A673 (cell line): ENCODE measurements at regions not wholly inside any gene's neighbourhood (a gene's known extent, or its start where the extent isn't known, plus 50 kb on each side); places are given as distances from the start of the nearest gene placed in this dataset.

ENCODE experiments used
- BruUV-seq: library from RNA; stranded (reverse); fragments of 400-500 nt; replicated peaks from 2 replicates; lab custom pipeline; 2021; lab: Mats Ljungman, UMichigan
- CTCF ChIA-PET: fragments of 300-600 bp; sonication (Branson Sonifier 250); formaldehyde crosslinking; loops from one replicate; lab custom pipeline; 2022; ENCODE audit warnings: antibody characterized with exemption; lab: Charles Lee
- POLR2A ChIA-PET: fragments of 300-600 bp; sonication (Branson Sonifier 250); formaldehyde crosslinking; loops from one replicate; lab custom pipeline; 2022; ENCODE audit warnings: antibody characterized with exemption; ENCODE audit not compliant: low non-redundant PET; lab: Charles Lee
- DNase-seq: peaks from one replicate; pipeline ENCODE4 v3.0.0-alpha.2; 2015; ENCODE audit warnings: low spot score
- H3K27ac ChIP-seq: fragments of 200-600 bp; sonication (generic); 2 replicates; pipeline ENCODE4 v1.5.1; 2016; ENCODE audit warnings: mixed run types, low read depth, mild to moderate bottlenecking, mixed read lengths, antibody characterized with exemption, low read length; ENCODE audit not compliant: poor library complexity, severe bottlenecking
- H3K27me3 ChIP-seq: fragments of 200-600 bp; sonication (generic); replicated peaks from 2 replicates; pipeline ENCODE4 v1.6.1; 2017; ENCODE audit warnings: mixed run types, low read depth, mild to moderate bottlenecking, mixed read lengths, antibody characterized with exemption, low read length; ENCODE audit not compliant: insufficient read depth, poor library complexity
- H3K36me3 ChIP-seq: fragments of 200-600 bp; sonication (generic); 2 replicates; pipeline ENCODE4 v1.6.1; 2016; ENCODE audit warnings: mixed run types, mild to moderate bottlenecking, mixed read lengths, antibody characterized with exemption, low read length; ENCODE audit not compliant: insufficient read depth, poor library complexity, severe bottlenecking
- H3K4me1 ChIP-seq: fragments of 200-600 bp; sonication (generic); 2 replicates; pipeline ENCODE4 v1.6.1; 2017; ENCODE audit warnings: mixed run types, mild to moderate bottlenecking, mixed read lengths, antibody characterized with exemption, low read length; ENCODE audit not compliant: insufficient read depth, poor library complexity, severe bottlenecking
- H3K4me3 ChIP-seq: fragments of 200-600 bp; sonication (generic); 2 replicates; pipeline ENCODE4 v1.5.1; 2016; ENCODE audit warnings: low read depth, mixed run types, mild to moderate bottlenecking, mixed read lengths, low read length; ENCODE audit not compliant: poor library complexity, severe bottlenecking
- H3K9me3 ChIP-seq: fragments of 200-600 bp; sonication (generic); 2 replicates; pipeline ENCODE4 v1.6.1; 2016; ENCODE audit warnings: mixed run types, low read depth, mild to moderate bottlenecking, mixed read lengths, antibody characterized with exemption, low read length; ENCODE audit not compliant: poor library complexity, severe bottlenecking
- EZH2 ChIP-seq: fragments of 200-600 bp; sonication (generic); IDR thresholded peaks from 2 replicates; pipeline ENCODE4 v1.6.1; 2017; ENCODE audit warnings: borderline replicate concordance, low read depth, mild to moderate bottlenecking, mixed read lengths, antibody characterized with exemption, low read length; ENCODE audit not compliant: poor library complexity, severe bottlenecking
- intact Hi-C: fragments of 100-400 bp; cut with micrococcal nuclease; formaldehyde crosslinking; loops from one replicate; pipeline ENCODE4 v1.10.0; 2022; ENCODE audit not compliant: unreplicated experiment
- TF ChIP-seq, protein P1 (sequence below): fragments of 300-800, 200-600 bp; sonication (generic); conservative IDR thresholded peaks from 2 replicates; pipeline ENCODE4 v1.5.1; 2017; ENCODE audit warnings: low read depth, mild to moderate bottlenecking, antibody characterized with exemption, low read length, moderate library complexity, mixed read lengths

DNA sequence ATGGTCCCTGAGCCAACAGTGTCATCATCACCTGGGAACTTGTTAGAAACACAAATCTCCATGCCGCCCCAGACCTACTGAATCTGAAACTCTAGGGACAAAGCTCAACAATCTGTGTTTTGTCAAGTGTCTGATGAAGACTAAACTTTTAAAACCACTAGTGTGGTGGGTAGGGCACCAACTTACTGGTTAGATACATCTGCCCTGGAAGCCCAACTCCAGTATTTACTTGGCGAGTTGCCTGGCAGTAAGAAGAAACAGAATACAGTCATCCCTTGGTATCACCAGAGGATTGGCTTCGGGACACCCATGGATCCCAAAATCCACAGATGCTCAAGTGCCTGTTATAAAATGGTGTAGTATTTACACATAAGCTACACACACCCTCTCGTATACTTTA lies 367.9 kb upstream of the DUSP10 start:
- Histone ChIP-seq H3K36me3 (no peaks in the 10 kb centered on the region), H3K4me3 (no peak overlapping the region), H3K27me3 (no peaks in the 10 kb centered on the region), H3K27ac (no peak overlapping the region), H3K9me3 (no peaks in the 10 kb centered on the region), H3K4me1 (no peaks in the 10 kb centered on the region)
- no TSS peak for BruUV-seq
- POLR2A ChIA-PET = no interaction called here
- DNase-seq = no peak
- CTCF ChIA-PET = no interaction called here
- TF ChIP-seq, protein P1, sequence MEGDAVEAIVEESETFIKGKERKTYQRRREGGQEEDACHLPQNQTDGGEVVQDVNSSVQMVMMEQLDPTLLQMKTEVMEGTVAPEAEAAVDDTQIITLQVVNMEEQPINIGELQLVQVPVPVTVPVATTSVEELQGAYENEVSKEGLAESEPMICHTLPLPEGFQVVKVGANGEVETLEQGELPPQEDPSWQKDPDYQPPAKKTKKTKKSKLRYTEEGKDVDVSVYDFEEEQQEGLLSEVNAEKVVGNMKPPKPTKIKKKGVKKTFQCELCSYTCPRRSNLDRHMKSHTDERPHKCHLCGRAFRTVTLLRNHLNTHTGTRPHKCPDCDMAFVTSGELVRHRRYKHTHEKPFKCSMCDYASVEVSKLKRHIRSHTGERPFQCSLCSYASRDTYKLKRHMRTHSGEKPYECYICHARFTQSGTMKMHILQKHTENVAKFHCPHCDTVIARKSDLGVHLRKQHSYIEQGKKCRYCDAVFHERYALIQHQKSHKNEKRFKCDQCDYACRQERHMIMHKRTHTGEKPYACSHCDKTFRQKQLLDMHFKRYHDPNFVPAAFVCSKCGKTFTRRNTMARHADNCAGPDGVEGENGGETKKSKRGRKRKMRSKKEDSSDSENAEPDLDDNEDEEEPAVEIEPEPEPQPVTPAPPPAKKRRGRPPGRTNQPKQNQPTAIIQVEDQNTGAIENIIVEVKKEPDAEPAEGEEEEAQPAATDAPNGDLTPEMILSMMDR = no peak
- no peak for TF ChIP-seq EZH2
- intact Hi-C loops = no loop called here

DNA sequence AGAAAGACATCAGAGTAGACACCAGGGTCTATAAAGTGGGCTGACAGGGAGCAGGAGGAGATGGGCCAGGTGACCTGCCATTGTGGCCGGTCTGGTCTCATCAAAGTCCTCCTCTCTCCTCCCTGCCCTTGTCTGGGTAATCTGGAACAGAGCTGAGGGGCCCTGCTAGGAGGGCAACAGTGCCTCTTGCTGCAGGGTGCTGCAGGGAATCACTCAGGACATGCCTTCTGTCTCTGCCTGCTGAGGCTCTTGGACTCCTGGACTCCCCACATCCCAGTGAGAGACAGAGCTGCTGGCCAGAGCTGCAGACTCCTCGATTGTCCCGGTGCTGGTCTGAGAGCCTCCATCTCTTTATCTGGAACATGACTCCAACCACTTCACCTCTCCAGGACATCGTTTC lies 366.1 kb upstream of the DUSP10 start:
- no peaks in the 10 kb centered on the region for H3K27me3 ChIP-seq

DNA sequence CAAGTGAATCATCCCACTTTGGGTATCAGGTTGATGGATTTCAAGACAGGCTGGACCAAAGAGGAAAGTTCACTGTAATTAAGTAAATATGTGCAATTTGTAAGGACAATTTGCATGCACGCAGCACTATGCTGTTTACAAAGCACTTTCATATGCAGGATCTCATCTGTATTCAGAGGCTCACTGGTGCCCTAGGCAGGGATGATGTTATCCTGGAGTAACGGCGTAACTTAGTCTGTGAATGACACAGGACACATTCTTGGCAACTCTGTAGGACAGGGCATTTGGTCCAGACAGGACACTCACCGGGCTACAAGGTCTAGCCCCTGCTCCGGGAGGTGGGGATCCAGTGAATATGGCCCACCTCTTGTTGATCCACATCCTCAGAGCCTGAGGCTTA lies 365.4 kb upstream of the DUSP10 start:
- no peak overlapping the region for H3K4me3 ChIP-seq
- ChIA-PET CTCF (no interaction called here), POLR2A (no interaction called here)
- H3K9me3 ChIP-seq = no peaks in the 10 kb centered on the region
- no peak overlapping the region for H3K27ac ChIP-seq
- BruUV-seq = no TSS peak
- intact Hi-C loops = no loop called here
- H3K4me1 ChIP-seq = no peaks in the 10 kb centered on the region
- DNase-seq = no peak
- no peak for TF ChIP-seq EZH2
- TF ChIP-seq, protein P1 = no peak
- H3K36me3 ChIP-seq = no peaks in the 10 kb centered on the region
- H3K27me3 ChIP-seq = no peaks in the 10 kb centered on the region

More for the DNA sequence above, 366.1 kb upstream of the DUSP10 start:
- BruUV-seq = no TSS peak
- H3K36me3 ChIP-seq = no peaks in the 10 kb centered on the region
- no peaks in the 10 kb centered on the region for H3K9me3 ChIP-seq
- intact Hi-C loops = no loop called here
- POLR2A ChIA-PET = no interaction called here
- H3K4me1 ChIP-seq = no peaks in the 10 kb centered on the region
- CTCF ChIA-PET = no interaction called here
- H3K27ac ChIP-seq = no peak overlapping the region
- TF ChIP-seq EZH2 = no peak
- TF ChIP-seq, protein P1 = no peak
- H3K4me3 ChIP-seq = no peak overlapping the region
- DNase-seq = no peak
